SK-N-MC (cell line): ENCODE measurements at regions not wholly inside any gene's neighbourhood (a gene's known extent, or its start where the extent isn't known, plus 50 kb on each side); places are given as distances from the start of the nearest gene placed in this dataset.
"Not testable (repeated sequence)": the region's sequence is repeated elsewhere in the genome, so short reads cannot be mapped to it uniquely, and the experiment has no call there.

ENCODE experiments used
- EZH2 ChIP-seq: fragments of 200-600 bp; sonication (generic); IDR thresholded peaks from one replicate; pipeline ENCODE4 v1.6.1; 2017; ENCODE audit warnings: antibody characterized with exemption
- FOXP2 ChIP-seq: optimal IDR thresholded peaks from 2 replicates; pipeline ENCODE3; 2011; ENCODE audit warnings: mild to moderate bottlenecking, moderate library complexity; ENCODE audit not compliant: insufficient read depth; ENCODE audit errors: extremely low read length, control extremely low read depth
- POLR2AphosphoS5 ChIP-seq: IDR thresholded peaks from 2 replicates; pipeline ENCODE4 v1.6.1; 2012; ENCODE audit warnings: mild to moderate bottlenecking, low read depth, low read length, borderline replicate concordance

DNA sequence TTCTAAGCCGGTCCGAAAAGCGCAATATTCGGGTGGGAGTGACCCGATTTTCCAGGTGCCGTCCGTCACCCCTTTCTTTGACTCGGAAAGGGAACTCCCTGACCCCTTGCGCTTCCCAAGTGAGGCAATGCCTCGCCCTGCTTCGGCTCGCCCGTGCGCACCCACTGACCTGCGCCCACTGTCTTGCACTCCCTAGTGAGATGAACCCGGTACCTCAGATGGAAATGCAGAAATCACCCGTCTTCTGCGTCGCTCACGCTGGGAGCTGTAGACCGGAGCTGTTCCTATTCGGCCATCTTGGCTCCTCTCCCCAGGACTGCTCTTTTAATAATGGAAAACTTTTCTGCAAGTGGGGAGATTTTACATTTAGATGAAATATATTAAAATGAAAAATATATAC lies 297.5 kb downstream of the LNPK start:
- not testable (repeated sequence) for TF ChIP-seq EZH2, POLR2AphosphoS5, FOXP2
